H1 (cell line): ENCODE measurements at regions not wholly inside any gene's neighbourhood (a gene's known extent, or its start where the extent isn't known, plus 50 kb on each side); places are given as distances from the start of the nearest gene placed in this dataset.

ENCODE experiments used
- CTCF ChIA-PET: fragments of 300-600 bp; sonication (Branson Sonifier 250); formaldehyde crosslinking; loops from one replicate; lab custom pipeline; 2021; ENCODE audit not compliant: partially characterized antibody; lab: Charles Lee
- POLR2A ChIA-PET: fragments of 300-600 bp; sonication (Branson Sonifier 250); formaldehyde crosslinking; loops from one replicate; lab custom pipeline; 2021; ENCODE audit warnings: inconsistent platforms; ENCODE audit not compliant: partially characterized antibody; lab: Charles Lee
- DNase-seq, 2 experiments: peaks; one replicate each; pipeline versions ENCODE4 v3.0.0 to v3.0.0-alpha.2; 2010 to 2022; ENCODE audit warnings: low spot score in 2 of 2, low read depth in 1 of 2, mixed read lengths in 1 of 2
- FAIRE-seq: peaks from 2 replicates; lab custom pipeline; 2011; peaks lifted over from hg19 to GRCh38; lab: Jason Lieb, UNC
- H2AFZ ChIP-seq: 2 replicates; pipeline ENCODE4 v1.8.1; 2012; ENCODE audit warnings: low read length, inconsistent platforms
- H2AK5ac ChIP-seq: 2 replicates; pipeline ENCODE4 v1.6.1; 2013; ENCODE audit warnings: low read depth, low read length
- H2BK120ac ChIP-seq: replicated peaks from 2 replicates; pipeline ENCODE3; 2013; ENCODE audit warnings: low read depth, low read length, inconsistent platforms
- H2BK12ac ChIP-seq: 2 replicates; pipeline ENCODE4 v1.6.1; 2013; ENCODE audit warnings: low read depth, low read length
- H2BK15ac ChIP-seq: 2 replicates; pipeline ENCODE4 v1.6.1; 2013; ENCODE audit warnings: low read length
- H2BK20ac ChIP-seq: 2 replicates; pipeline ENCODE4 v1.6.1; 2013; ENCODE audit warnings: low read length
- H2BK5ac ChIP-seq: 2 replicates; pipeline ENCODE4 v1.6.1; 2013; ENCODE audit warnings: low read depth, low read length
- H3K14ac ChIP-seq: 2 replicates; pipeline ENCODE4 v1.6.1; 2013; ENCODE audit warnings: inconsistent platforms; ENCODE audit not compliant: insufficient read length
- H3K18ac ChIP-seq: 2 replicates; pipeline ENCODE4 v1.6.1; 2013; ENCODE audit warnings: low read length; ENCODE audit errors: extremely low read depth
- H3K23ac ChIP-seq: 2 replicates; pipeline ENCODE4 v1.6.1; 2013; ENCODE audit warnings: inconsistent platforms; ENCODE audit not compliant: insufficient read length
- H3K23me2 ChIP-seq: 2 replicates; pipeline ENCODE4 v1.6.1; 2013; ENCODE audit warnings: low read depth, low read length
- H3K27ac ChIP-seq: 2 replicates; pipeline ENCODE4 v1.6.1; 2011; ENCODE audit warnings: low read depth, low read length, inconsistent platforms
- H3K27me3 ChIP-seq, 4 experiments: replicated peaks in 1 of 4; 1 replicate in 1 of 4; 2 replicates in 3 of 4; pipeline versions ENCODE4 v1.6.1 to v1.8.1; 2011 to 2013; ENCODE audit warnings: low read length in 3 of 4, mild to moderate bottlenecking in 3 of 4, inconsistent platforms in 2 of 4, mixed read lengths in 2 of 4, moderate library complexity in 1 of 4; ENCODE audit not compliant: control insufficient read depth in 3 of 4, insufficient read depth in 3 of 4; ENCODE audit errors: extremely low read depth in 1 of 4
- H3K36me3 ChIP-seq, 4 experiments: 2 replicates each; pipeline versions ENCODE4 v1.6.1 to v1.8.1; 2011 to 2013; ENCODE audit warnings: mild to moderate bottlenecking in 4 of 4, low read length in 3 of 4, moderate library complexity in 2 of 4, control low read depth in 1 of 4, inconsistent platforms in 1 of 4; ENCODE audit not compliant: insufficient read depth in 4 of 4, control insufficient read depth in 2 of 4
- H3K4ac ChIP-seq: replicated peaks from 2 replicates; pipeline ENCODE3; 2013; ENCODE audit warnings: low read length, low read depth, mixed read lengths, inconsistent platforms; ENCODE audit not compliant: insufficient read length
- H3K4me1 ChIP-seq, 4 experiments: replicated peaks in 1 of 4; 1 replicate in 1 of 4; 2 replicates in 3 of 4; pipeline versions ENCODE4 v1.6.1 to v1.8.1; 2011 to 2013; ENCODE audit warnings: low read length in 3 of 4, inconsistent platforms in 2 of 4, mixed read lengths in 1 of 4; ENCODE audit not compliant: insufficient read depth in 4 of 4, control insufficient read depth in 3 of 4
- H3K4me2 ChIP-seq, 2 experiments: 2 replicates each; pipeline versions ENCODE4 v1.6.1 to v1.8.1; 2011 to 2013; ENCODE audit warnings: low read depth in 2 of 2, low read length in 2 of 2, control low read depth in 1 of 2, inconsistent platforms in 1 of 2, mild to moderate bottlenecking in 1 of 2; ENCODE audit not compliant: insufficient read depth in 1 of 2
- H3K4me3 ChIP-seq, 4 experiments: fragments of 200-600, 300-600 bp in 1 of 4; sonication (generic), shearing (Covaris generic), sonication (Bioruptor Twin) in 1 of 4; 2 replicates each; pipeline versions ENCODE4 v1.5.1 to v1.8.1; 2011 to 2016; ENCODE audit warnings: low read length in 4 of 4, low read depth in 3 of 4, control low read depth in 2 of 4, inconsistent platforms in 2 of 4, mild to moderate bottlenecking in 2 of 4, mixed read lengths in 1 of 4, moderate library complexity in 1 of 4; ENCODE audit not compliant: insufficient read depth in 2 of 4; ENCODE audit errors: extremely low read depth in 1 of 4
- H3K56ac ChIP-seq: replicated peaks from 2 replicates; pipeline ENCODE3; 2013; ENCODE audit warnings: low read depth, mild to moderate bottlenecking, mixed read lengths, low read length, inconsistent platforms; ENCODE audit not compliant: insufficient read length
- H3K79me1 ChIP-seq: 2 replicates; pipeline ENCODE4 v1.6.1; 2013; ENCODE audit warnings: low read depth, low read length, control low read depth
- H3K79me2 ChIP-seq, 2 experiments: 2 replicates each; pipeline versions ENCODE4 v1.6.1 to v1.8.1; 2012 to 2013; ENCODE audit warnings: low read length in 2 of 2, mild to moderate bottlenecking in 2 of 2, inconsistent platforms in 1 of 2; ENCODE audit not compliant: insufficient read depth in 2 of 2, control insufficient read depth in 1 of 2
- H3K9ac ChIP-seq, 4 experiments: replicated peaks in 1 of 4; 1 replicate in 1 of 4; 2 replicates in 3 of 4; pipeline versions ENCODE4 v1.6.1 to v1.8.1; 2011 to 2013; ENCODE audit warnings: low read depth in 3 of 4, low read length in 3 of 4, control low read depth in 2 of 4, mild to moderate bottlenecking in 2 of 4, moderate library complexity in 2 of 4, inconsistent platforms in 1 of 4; ENCODE audit errors: extremely low read depth in 1 of 4
- H3K9me3 ChIP-seq, 2 experiments: 2 replicates each; pipeline versions ENCODE4 v1.6.1 to v1.8.1; 2012 to 2013; ENCODE audit warnings: mild to moderate bottlenecking in 2 of 2, moderate library complexity in 2 of 2, control low read depth in 1 of 2, inconsistent platforms in 1 of 2, low read depth in 1 of 2, low read length in 1 of 2, mixed read lengths in 1 of 2; ENCODE audit not compliant: insufficient read depth in 2 of 2
- H4K20me1 ChIP-seq, 2 experiments: replicated peaks in 1 of 2; 2 replicates each; pipeline versions ENCODE3 to v1.8.1; 2011 to 2013; ENCODE audit warnings: inconsistent platforms in 2 of 2, low read length in 2 of 2, mild to moderate bottlenecking in 1 of 2; ENCODE audit not compliant: insufficient read depth in 2 of 2, control insufficient read depth in 1 of 2
- H4K5ac ChIP-seq: 2 replicates; pipeline ENCODE4 v1.6.1; 2013; ENCODE audit warnings: low read length, low read depth, mixed read lengths, inconsistent platforms; ENCODE audit not compliant: insufficient read length
- H4K8ac ChIP-seq: 2 replicates; pipeline ENCODE4 v1.8.0; 2013; ENCODE audit warnings: mild to moderate bottlenecking, moderate library complexity, low read length, inconsistent platforms; ENCODE audit not compliant: insufficient read depth; ENCODE audit errors: extremely low read depth
- H4K91ac ChIP-seq: replicated peaks from 2 replicates; pipeline ENCODE3; 2013; ENCODE audit warnings: low read length, mixed read lengths, inconsistent platforms; ENCODE audit not compliant: insufficient read length
- CBX8 ChIP-seq: fragments of 300-800, 300-1000 bp; sonication (generic); IDR thresholded peaks from 2 replicates; pipeline ENCODE4 v1.7.1; 2016; ENCODE audit warnings: low read depth, low read length, borderline replicate concordance
- CHD2 ChIP-seq: IDR thresholded peaks from 2 replicates; pipeline ENCODE4 v1.6.1; 2012; ENCODE audit warnings: low read length, improper control_type of control experiment
- RAD21 ChIP-seq, 2 experiments: IDR thresholded peaks in 1 of 2; conservative IDR thresholded peaks in 1 of 2; 2 replicates each; pipeline ENCODE4 v1.6.1; 2011; ENCODE audit warnings: low read depth in 2 of 2, low read length in 2 of 2, improper control_type of control experiment in 1 of 2, inconsistent platforms in 1 of 2, mild to moderate bottlenecking in 1 of 2, moderate library complexity in 1 of 2
- RFX5 ChIP-seq: IDR thresholded peaks from 2 replicates; pipeline ENCODE4 v1.6.1; 2011; ENCODE audit warnings: low read depth, low read length, improper control_type of control experiment, borderline replicate concordance
- RNF2 ChIP-seq: fragments of 200-900, 300-1000 bp; sonication (generic); IDR thresholded peaks from 2 replicates; pipeline ENCODE4 v1.7.1; 2016; ENCODE audit warnings: borderline replicate concordance, low read depth, mild to moderate bottlenecking, antibody characterized with exemption, low read length; ENCODE audit not compliant: poor library complexity, severe bottlenecking; ENCODE audit errors: missing control alignments
- SP1 ChIP-seq: IDR thresholded peaks from 2 replicates; pipeline ENCODE4 v1.6.1; 2011; ENCODE audit warnings: low read depth, low read length
- TEAD4 ChIP-seq: IDR thresholded peaks from 2 replicates; pipeline ENCODE4 v1.6.1; 2012; ENCODE audit warnings: low read depth, low read length, inconsistent platforms, mixed read lengths
- WGBS, 2 experiments: shearing (Covaris generic) in 1 of 2; methylation state at CpG; one replicate each; pipeline versions ENCODE4 v1.1.6 to v1.1.7; 2013 to 2015; ENCODE audit warnings: low lambda C conversion rate in 2 of 2, mixed read lengths in 2 of 2, inconsistent platforms in 1 of 2, low coverage in 1 of 2, missing lambda C conversion rate in 1 of 2; ENCODE audit not compliant: insufficient replicate concordance in 2 of 2, insufficient coverage in 1 of 2, insufficient read length in 1 of 2; ENCODE audit errors: extremely low coverage in 1 of 2, missing lambda C conversion rate in 1 of 2; 5-methylcytosine and 5-hydroxymethylcytosine counted together
- TF ChIP-seq, protein P1 (sequence below): IDR thresholded peaks from 2 replicates; pipeline ENCODE4 v1.6.1; 2011; ENCODE audit warnings: low read length, improper control_type of control experiment

DNA sequence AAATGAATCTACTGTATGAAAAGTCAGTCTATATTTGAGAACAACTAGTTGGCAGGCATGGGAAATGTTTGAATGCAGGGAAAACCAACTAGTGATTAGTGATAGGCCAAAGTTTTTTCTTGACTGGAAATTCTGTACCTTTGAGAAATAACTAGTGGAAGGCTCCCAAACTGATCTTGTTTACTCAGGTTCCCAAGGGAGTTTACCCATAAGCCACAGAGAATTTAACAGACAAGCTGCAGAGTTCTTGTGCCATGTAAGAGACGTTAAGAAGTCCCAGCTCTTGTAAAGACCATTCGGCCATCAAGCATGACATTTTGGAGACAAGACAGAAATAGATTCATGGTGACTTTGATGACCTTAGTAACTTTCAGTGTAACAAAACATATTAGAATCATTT is 1882.8 kb upstream of the SEL1L start:
- FAIRE-seq (no peak), DNase-seq (no peak)
- H3K4ac ChIP-seq, result no peak overlapping the region
- ChIA-PET POLR2A (no interaction called here), CTCF (no interaction called here)
- H3K9ac ChIP-seq, result no peak overlapping the region
- no peaks in the 10 kb centered on the region for H3K4me1 ChIP-seq
- no peak overlapping the region for H2BK12ac ChIP-seq
- H2BK5ac ChIP-seq, result no peak overlapping the region
- H2AFZ ChIP-seq, result peak overlapping the region; percentile 33; the same call in 1 of the 2 replicates
- H3K14ac ChIP-seq, result no peak overlapping the region
- no peaks in the 10 kb centered on the region for H3K27me3 ChIP-seq
- no peak overlapping the region for H4K91ac ChIP-seq
- H3K23ac ChIP-seq, result no peak overlapping the region
- H3K4me3 ChIP-seq, result no peak overlapping the region
- no peaks in the 10 kb centered on the region for H4K20me1 ChIP-seq
- no peak overlapping the region for H2BK20ac ChIP-seq
- H3K18ac ChIP-seq, result no peak overlapping the region
- H3K9me3 ChIP-seq, result no peaks in the 10 kb centered on the region
- H3K36me3 ChIP-seq, result no peaks in the 10 kb centered on the region
- H3K56ac ChIP-seq, result no peak overlapping the region
- no peaks in the 10 kb centered on the region; the same call in 1 of the 2 replicates for H3K79me1 ChIP-seq
- no peaks in the 10 kb centered on the region for H3K23me2 ChIP-seq
- no peak overlapping the region for H3K27ac ChIP-seq
- no peak overlapping the region for H4K8ac ChIP-seq
- H2BK15ac ChIP-seq, result no peak overlapping the region
- H3K4me2 ChIP-seq, result no peak overlapping the region
- TF ChIP-seq CBX8 (no peak), RAD21 (IDR thresholded peaks at IDR 0.05 in 1 of 2, conservative IDR thresholded peaks at IDR 0.05 in 1 of 2; ENCODE audit: low read depth in 2 of 2, low read length in 2 of 2) (no peak), RFX5 (no peak), SP1 (no peak), CHD2 (no peak), TEAD4 (no peak), RNF2 (no peak)
- TF ChIP-seq, protein P1, sequence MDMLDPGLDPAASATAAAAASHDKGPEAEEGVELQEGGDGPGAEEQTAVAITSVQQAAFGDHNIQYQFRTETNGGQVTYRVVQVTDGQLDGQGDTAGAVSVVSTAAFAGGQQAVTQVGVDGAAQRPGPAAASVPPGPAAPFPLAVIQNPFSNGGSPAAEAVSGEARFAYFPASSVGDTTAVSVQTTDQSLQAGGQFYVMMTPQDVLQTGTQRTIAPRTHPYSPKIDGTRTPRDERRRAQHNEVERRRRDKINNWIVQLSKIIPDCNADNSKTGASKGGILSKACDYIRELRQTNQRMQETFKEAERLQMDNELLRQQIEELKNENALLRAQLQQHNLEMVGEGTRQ, result no peak
- H4K5ac ChIP-seq, result no peak overlapping the region
- no peak overlapping the region for H2BK120ac ChIP-seq
- H3K79me2 ChIP-seq, result no peaks in the 10 kb centered on the region
- no peak overlapping the region for H2AK5ac ChIP-seq
- 94% methylated on average over 2 of the region's 2 CpGs; no CpG with 5 or more reads in 1 of the 2 experiments for WGBS, 2 experiments
